GM19395 (cell line): ENCODE measurements at regions not wholly inside any gene's neighbourhood (a gene's known extent, or its start where the extent isn't known, plus 50 kb on each side); places are given as distances from the start of the nearest gene placed in this dataset.
"Not testable (repeated sequence)": the region's sequence is repeated elsewhere in the genome, so short reads cannot be mapped to it uniquely, and the experiment has no call there.

Source experiments
- ATAC-seq: cut with Tn5 transposase; IDR thresholded peaks from one replicate; pipeline ENCODE4 v1.9.1; 2021; ENCODE audit warnings: mild to moderate bottlenecking, moderate library complexity; ENCODE audit not compliant: unreplicated experiment

- ATAC-seq, result no peak
Observed at GRCh38 chr18:38759457-38759856, 1193.9 kb upstream of the CELF4 start.

- ATAC-seq, result no peak
Observed at GRCh38 chr18:38756436-38756835, 1190.8 kb upstream of the CELF4 start.

- peak; percentile 70 for ATAC-seq
Observed at GRCh38 chr18:38752430-38752829, 1186.8 kb upstream of the CELF4 start.

GRCh38 chr18:38751898-38752297 lies 1186.3 kb upstream of the CELF4 start:
- ATAC-seq, result no peak

- ATAC-seq, result no peak
Observed at GRCh38 chr18:38751211-38751610, 1185.6 kb upstream of the CELF4 start.

- no peak for ATAC-seq
Observed at GRCh38 chr18:38750751-38751150, 1185.2 kb upstream of the CELF4 start.

GRCh38 chr18:38747153-38747552 lies 1181.6 kb upstream of the CELF4 start:
- ATAC-seq, result no peak

- ATAC-seq, result not testable (repeated sequence)
Observed at GRCh38 chr18:38720181-38720580, 1154.6 kb upstream of the CELF4 start.

- no peak for ATAC-seq
Observed at GRCh38 chr18:38718365-38718901, 1152.8 kb upstream of the CELF4 start.

GRCh38 chr18:38709122-38709521 lies 1143.5 kb upstream of the CELF4 start:
- ATAC-seq, result no peak

- ATAC-seq, result no peak
Observed at GRCh38 chr18:38706373-38706772, 1140.8 kb upstream of the CELF4 start.

GRCh38 chr18:38698088-38698487 lies 1132.5 kb upstream of the CELF4 start:
- no peak for ATAC-seq

GRCh38 chr18:38695559-38696280 lies 1130.1 kb upstream of the CELF4 start:
- no peak for ATAC-seq

GRCh38 chr18:38693104-38693503 lies 1127.5 kb upstream of the CELF4 start:
- ATAC-seq, result no peak

GRCh38 chr18:38690626-38691025 lies 1125.0 kb upstream of the CELF4 start:
- no peak for ATAC-seq

- no peak for ATAC-seq
Observed at GRCh38 chr18:38688416-38688815, 1122.8 kb upstream of the CELF4 start.

GRCh38 chr18:38670486-38670885 lies 1104.9 kb upstream of the CELF4 start:
- ATAC-seq, result no peak

- no peak for ATAC-seq
Observed at GRCh38 chr18:38664929-38665328, 1099.3 kb upstream of the CELF4 start.

GRCh38 chr18:38663682-38664081 lies 1098.1 kb upstream of the CELF4 start:
- no peak for ATAC-seq

- ATAC-seq, result no peak
Observed at GRCh38 chr18:38663270-38663669, 1097.7 kb upstream of the CELF4 start.

- ATAC-seq, result no peak
Observed at GRCh38 chr18:38654946-38655345, 1089.3 kb upstream of the CELF4 start.

- ATAC-seq, result no peak
Observed at GRCh38 chr18:38651736-38652135, 1086.1 kb upstream of the CELF4 start.

GRCh38 chr18:38648179-38648578 lies 1082.6 kb upstream of the CELF4 start:
- no peak for ATAC-seq
